ENCODE measurements at regions not wholly inside any gene's neighbourhood (a gene's known extent, or its start where the extent isn't known, plus 50 kb on each side); places are given as distances from the start of the nearest gene placed in this dataset.

DNA sequence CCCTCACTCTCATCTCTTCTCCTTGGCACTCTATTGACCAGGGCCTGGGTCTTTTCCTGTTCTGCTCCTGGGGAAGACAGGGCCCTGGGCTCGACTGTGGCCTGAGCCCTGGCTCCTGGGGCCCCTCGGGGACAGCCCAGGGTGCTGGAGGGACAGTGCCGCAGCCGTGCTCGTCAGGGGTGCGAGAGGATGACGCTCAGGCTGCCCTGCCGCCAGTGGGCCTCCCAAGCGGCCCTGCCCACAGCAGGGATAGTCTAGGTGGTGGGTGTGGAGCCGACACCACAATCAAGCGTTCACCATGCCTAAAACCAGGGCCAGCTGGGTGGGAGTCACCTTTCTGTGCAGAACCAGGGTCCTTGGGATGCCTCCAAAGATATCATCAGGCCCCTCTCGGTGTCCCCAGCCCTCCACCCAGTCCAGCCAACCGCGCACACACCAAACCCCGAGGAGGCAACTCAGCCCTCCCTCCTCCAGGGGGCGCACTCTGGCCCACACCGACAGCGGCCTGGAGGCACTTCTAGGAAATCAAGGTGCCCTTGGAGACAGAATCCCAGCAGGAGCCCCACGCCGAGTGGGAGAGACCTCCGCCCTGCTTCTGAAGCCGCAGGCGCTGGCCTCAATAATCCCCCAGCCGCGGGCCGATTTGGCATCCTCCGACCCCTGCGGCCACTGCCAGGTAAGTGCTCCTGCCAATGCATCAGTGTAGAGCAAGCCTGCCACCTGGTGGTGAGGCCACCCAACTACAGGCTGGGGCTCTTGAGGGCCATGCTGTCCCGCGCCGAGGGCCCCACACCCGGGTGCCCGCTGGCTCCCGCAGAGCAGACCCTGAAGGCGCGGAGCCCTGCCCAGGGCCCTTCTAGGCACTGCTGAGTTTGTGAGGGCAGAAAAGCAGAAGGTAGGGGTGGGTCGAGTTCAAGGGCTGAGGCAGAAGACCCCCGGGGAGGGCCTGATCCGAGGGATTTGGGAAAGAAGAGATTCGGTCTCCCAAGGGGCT is 496.4 kb downstream of the BUD13 start:
- TF ChIP-seq, protein P1, sequence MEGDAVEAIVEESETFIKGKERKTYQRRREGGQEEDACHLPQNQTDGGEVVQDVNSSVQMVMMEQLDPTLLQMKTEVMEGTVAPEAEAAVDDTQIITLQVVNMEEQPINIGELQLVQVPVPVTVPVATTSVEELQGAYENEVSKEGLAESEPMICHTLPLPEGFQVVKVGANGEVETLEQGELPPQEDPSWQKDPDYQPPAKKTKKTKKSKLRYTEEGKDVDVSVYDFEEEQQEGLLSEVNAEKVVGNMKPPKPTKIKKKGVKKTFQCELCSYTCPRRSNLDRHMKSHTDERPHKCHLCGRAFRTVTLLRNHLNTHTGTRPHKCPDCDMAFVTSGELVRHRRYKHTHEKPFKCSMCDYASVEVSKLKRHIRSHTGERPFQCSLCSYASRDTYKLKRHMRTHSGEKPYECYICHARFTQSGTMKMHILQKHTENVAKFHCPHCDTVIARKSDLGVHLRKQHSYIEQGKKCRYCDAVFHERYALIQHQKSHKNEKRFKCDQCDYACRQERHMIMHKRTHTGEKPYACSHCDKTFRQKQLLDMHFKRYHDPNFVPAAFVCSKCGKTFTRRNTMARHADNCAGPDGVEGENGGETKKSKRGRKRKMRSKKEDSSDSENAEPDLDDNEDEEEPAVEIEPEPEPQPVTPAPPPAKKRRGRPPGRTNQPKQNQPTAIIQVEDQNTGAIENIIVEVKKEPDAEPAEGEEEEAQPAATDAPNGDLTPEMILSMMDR (IDR thresholded peaks at IDR 0.05): peak; percentile 96
- intact Hi-C loops (cut with DNase I): loop anchor here (2.0 to 10.0 kb wide), 3 partner anchors 282 to 952 kb away; no protein-coding TSS in a partner anchor
- WGBS, 3 donors: 36 to 38% (median 37%) methylated on average over 40 of the region's 40 CpGs

DNA sequence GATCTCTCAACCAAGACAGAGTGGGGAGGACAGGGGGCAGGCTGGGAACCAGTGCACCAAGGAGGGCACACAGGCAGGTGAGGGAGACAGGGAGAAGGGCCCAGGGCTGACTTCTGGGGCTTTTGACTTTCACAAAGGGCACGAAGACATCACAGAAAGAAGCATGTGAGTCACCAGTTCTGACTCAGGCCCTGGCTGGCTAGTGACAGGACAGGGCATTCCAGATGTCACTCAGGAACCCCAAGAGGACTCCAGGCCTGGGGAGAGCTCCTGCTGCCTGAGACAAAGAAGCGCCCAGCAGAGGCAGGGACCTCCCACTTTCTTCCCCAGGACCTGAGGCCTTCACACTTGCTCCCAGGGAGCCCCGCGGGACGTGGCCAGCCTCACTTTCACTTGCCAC is 497.2 kb downstream of the BUD13 start:
- no peak for DNase-seq
- no peaks in the 10 kb centered on the region for H3K4me1 ChIP-seq
- TF ChIP-seq, protein P1 (IDR thresholded peaks at IDR 0.05): no peak
- ATAC-seq: peak in 2 of 4 donors; percentile 40 to 42
- no peak overlapping the region for H3K27ac ChIP-seq
- H3K4me3 ChIP-seq: no peak overlapping the region
- intact Hi-C loops (cut with DNase I): loop anchor here (2.0 to 10.0 kb wide), 3 partner anchors 281 to 951 kb away; no protein-coding TSS in a partner anchor
- 72 to 83% (median 80%) methylated on average over 5 of the region's 5 CpGs for WGBS, 3 donors
- H3K27me3 ChIP-seq (ENCODE audit: insufficient read depth in 3 of 3, low read length in 2 of 3): peaks cover 0 to 18% (median 2%) of the 10 kb centered on the region in 3 donors
- H3K9me3 ChIP-seq: no peaks in the 10 kb centered on the region
- no peaks in the 10 kb centered on the region for H3K36me3 ChIP-seq (ENCODE audit: insufficient read depth in 1 of 2, low read depth in 1 of 2)

More for the DNA sequence above, 496.4 kb downstream of the BUD13 start:
- no peaks in the 10 kb centered on the region for H3K36me3 ChIP-seq (ENCODE audit: insufficient read depth in 1 of 2, low read depth in 1 of 2)
- H3K9me3 ChIP-seq: no peaks in the 10 kb centered on the region
- peak overlapping the region; percentile 49 for H3K4me3 ChIP-seq
- H3K27me3 ChIP-seq (ENCODE audit: insufficient read depth in 3 of 3, low read length in 2 of 3): peaks cover 0 to 18% (median 2%) of the 10 kb centered on the region in 3 donors
- H3K4me1 ChIP-seq: no peaks in the 10 kb centered on the region
- ATAC-seq (peak; percentile 70 to 90 (median 80)), DNase-seq (peak; percentile 72 to 83)
- H3K27ac ChIP-seq: no peak overlapping the region

DNA sequence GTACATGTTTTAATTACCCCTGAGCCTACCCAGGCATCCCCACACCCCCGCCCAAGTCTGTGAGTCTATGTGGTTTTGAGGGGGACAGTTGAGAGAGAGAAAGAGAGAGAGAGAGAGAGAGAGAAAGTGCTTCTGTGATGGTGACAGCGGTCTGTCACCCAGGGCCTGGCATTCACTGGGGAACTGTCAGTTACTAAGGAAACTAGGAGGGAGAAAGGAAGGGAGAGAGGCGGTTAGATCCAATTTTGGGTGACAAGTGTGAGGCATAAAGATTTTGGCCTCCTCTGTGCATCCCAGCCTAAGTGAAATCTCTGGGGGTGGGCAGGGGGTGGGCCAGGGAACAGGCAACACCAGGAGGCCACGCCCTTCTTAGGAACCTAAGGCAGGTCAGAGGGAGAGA is 498.3 kb downstream of the BUD13 start:
- intact Hi-C loops (cut with DNase I): loop anchor here in 1 of 2 donors (5.0 to 10.0 kb wide), 2 partner anchors 280 to 947 kb away; no protein-coding TSS in a partner anchor
- TF ChIP-seq, protein P1 (IDR thresholded peaks at IDR 0.05): no peak
- no peak for ATAC-seq
- H3K36me3 ChIP-seq (ENCODE audit: insufficient read depth in 1 of 2, low read depth in 1 of 2): no peaks in the 10 kb centered on the region
- peaks cover 0 to 18% (median 2%) of the 10 kb centered on the region in 3 donors for H3K27me3 ChIP-seq (ENCODE audit: insufficient read depth in 3 of 3, low read length in 2 of 3)
- no peak overlapping the region for H3K4me3 ChIP-seq
- 67 to 93% (median 78%) methylated on average over 4 of the region's 4 CpGs for WGBS, 3 donors
- no peak for DNase-seq
- no peaks in the 10 kb centered on the region for H3K4me1 ChIP-seq
- no peaks in the 10 kb centered on the region for H3K9me3 ChIP-seq
- no peak overlapping the region for H3K27ac ChIP-seq

DNA sequence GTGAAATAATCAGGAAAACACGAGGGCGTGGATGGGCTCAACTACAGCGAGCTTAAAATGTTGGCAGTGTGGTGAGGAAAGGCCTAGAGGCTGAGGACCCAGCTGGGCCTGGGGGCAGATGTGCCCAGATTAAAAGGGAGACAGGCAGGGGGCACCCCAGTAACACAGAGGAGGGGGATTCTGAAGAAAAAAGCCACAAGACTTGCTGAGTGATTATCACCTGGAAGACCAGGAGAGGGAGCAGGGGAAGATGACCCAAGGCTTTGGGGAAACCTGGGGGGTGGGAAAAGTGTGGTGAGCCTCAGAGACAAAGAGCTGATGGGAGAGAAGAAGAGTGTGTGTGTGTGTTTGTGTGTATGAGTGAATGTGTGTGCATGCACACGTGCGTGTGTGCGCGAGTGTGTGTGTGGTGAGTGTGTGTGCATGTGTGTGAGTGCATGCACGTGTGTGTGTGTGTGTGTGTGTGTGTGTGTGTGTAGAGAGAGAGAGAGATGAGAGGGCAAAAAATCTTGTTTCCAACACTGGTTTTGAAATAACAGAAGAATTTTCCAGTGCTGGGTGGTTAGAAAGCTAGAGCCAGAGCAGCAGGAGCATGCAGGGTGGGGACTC is 500.5 kb downstream of the BUD13 start:
- no peak overlapping the region for H3K27ac ChIP-seq
- H3K4me3 ChIP-seq: no peak overlapping the region
- TF ChIP-seq, protein P1 (IDR thresholded peaks at IDR 0.05): no peak
- intact Hi-C loops (cut with DNase I): loop anchor here in 1 of 2 donors (5.0 to 10.0 kb wide), 2 partner anchors 277 to 945 kb away; no protein-coding TSS in a partner anchor
- ATAC-seq (no peak), DNase-seq (no peak)
- H3K4me1 ChIP-seq: no peaks in the 10 kb centered on the region
- H3K27me3 ChIP-seq (ENCODE audit: insufficient read depth in 3 of 3, low read length in 2 of 3): peaks cover 0 to 18% (median 2%) of the 10 kb centered on the region in 3 donors
- WGBS, 3 donors: 53 to 62% (median 60%) methylated on average over 8 of the region's 8 CpGs
- no peaks in the 10 kb centered on the region for H3K9me3 ChIP-seq
- H3K36me3 ChIP-seq (ENCODE audit: insufficient read depth in 1 of 2, low read depth in 1 of 2): no peaks in the 10 kb centered on the region
